Stomach smooth muscle (tissue), 2 donors: ENCODE measurements at regions not wholly inside any gene's neighbourhood (a gene's known extent, or its start where the extent isn't known, plus 50 kb on each side); places are given as distances from the start of the nearest gene placed in this dataset.
"Not testable (repeated sequence)": the region's sequence is repeated elsewhere in the genome, so short reads cannot be mapped to it uniquely, and the experiment has no call there.

ENCODE experiments used
- H3K27ac ChIP-seq: one replicate; pipeline ENCODE4 v1.7.0; 2013; ENCODE audit warnings: mild to moderate bottlenecking, low read length, inconsistent platforms
- H3K27me3 ChIP-seq, 2 donors: one replicate each; pipeline ENCODE4 v1.7.0; 2013; ENCODE audit warnings: low read length in 2 of 2; ENCODE audit not compliant: insufficient read depth in 2 of 2, control insufficient read depth in 1 of 2
- H3K36me3 ChIP-seq, 2 donors: one replicate each; pipeline ENCODE4 v1.7.0; 2013; ENCODE audit warnings: low read length in 2 of 2; ENCODE audit not compliant: control insufficient read depth in 2 of 2, insufficient read depth in 2 of 2
- H3K4me1 ChIP-seq: one replicate; pipeline ENCODE4 v1.7.0; 2013; ENCODE audit warnings: low read length; ENCODE audit not compliant: control insufficient read depth, insufficient read depth
- H3K4me3 ChIP-seq, 2 donors: one replicate each; pipeline ENCODE4 v1.7.0; 2013; ENCODE audit warnings: low read length in 2 of 2
- H3K9ac ChIP-seq, 2 donors: one replicate each; pipeline ENCODE4 v1.7.0; 2013; ENCODE audit warnings: low read length in 2 of 2, mild to moderate bottlenecking in 1 of 2
- H3K9me3 ChIP-seq, 2 donors: one replicate each; pipeline ENCODE4 v1.7.0; 2013; ENCODE audit warnings: low read length in 2 of 2; ENCODE audit not compliant: control insufficient read depth in 2 of 2
- donor health status: healthy.
- donor health status: Pancreatic carcinoma.

DNA sequence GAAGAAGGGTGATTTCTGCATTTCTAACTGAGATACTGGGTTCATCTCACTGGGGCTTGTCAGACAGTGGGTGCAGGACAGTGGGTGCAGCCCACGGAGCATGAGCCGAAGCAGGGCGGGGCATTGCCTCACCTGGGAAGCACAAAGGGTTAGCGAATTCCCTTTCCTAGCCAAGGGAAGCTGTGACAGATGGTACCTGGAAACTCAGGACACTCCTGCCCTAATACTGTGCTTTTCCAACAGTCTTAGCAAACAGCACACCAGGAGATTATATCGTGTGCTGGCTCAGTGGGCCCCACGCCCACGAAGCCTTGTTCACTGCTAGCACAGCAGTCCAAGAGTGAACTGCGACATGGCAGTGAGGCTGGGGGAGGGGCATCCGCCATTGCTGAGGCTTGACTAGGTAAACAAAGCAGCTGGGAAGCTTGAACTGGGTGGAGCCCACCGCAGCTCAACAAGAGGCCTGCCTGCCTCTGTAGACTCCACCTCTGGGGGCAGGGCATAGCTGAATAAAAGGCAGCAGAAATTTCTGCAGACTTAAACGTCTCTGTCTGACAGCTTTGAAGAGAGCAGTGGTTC, 1057.7 kb downstream of the HACE1 start:
- not testable (repeated sequence) for H3K36me3 ChIP-seq, H3K27me3 ChIP-seq, H3K4me3 ChIP-seq, H3K4me1 ChIP-seq, H3K9ac ChIP-seq, H3K9me3 ChIP-seq, H3K27ac ChIP-seq

GRCh38 chr6:103799971-103800670, 1059.6 kb downstream of the HACE1 start:
- no peak overlapping the region for H3K4me3 ChIP-seq
- no peaks in the 10 kb centered on the region for H3K36me3 ChIP-seq
- H3K27me3 ChIP-seq = no peaks in the 10 kb centered on the region
- no peaks in the 10 kb centered on the region for H3K4me1 ChIP-seq
- no peak overlapping the region for H3K9ac ChIP-seq
- H3K27ac ChIP-seq = no peak overlapping the region
- H3K9me3 ChIP-seq = no peaks in the 10 kb centered on the region

DNA sequence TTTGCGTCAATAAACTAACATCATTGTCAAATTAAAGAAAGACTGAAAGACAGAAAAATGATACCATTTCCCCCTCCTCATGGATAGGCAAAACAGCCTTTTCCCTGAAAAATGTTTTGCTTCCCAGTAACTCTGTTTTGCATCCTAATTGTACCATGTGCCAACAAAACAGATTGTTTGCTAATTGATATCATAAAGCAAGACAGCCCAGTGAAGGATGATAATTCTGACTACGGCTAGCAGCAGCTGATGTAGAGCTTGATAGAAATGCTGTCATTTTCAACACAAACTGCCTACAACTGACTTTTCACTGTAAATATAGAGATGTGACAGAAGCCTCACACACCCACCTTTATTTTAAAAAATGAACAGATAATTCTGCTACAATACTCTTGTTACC, 1061.6 kb downstream of the HACE1 start:
- Histone ChIP-seq H3K27me3 (no peaks in the 10 kb centered on the region), H3K4me3 (no peak overlapping the region), H3K36me3 (no peaks in the 10 kb centered on the region), H3K4me1 (no peaks in the 10 kb centered on the region), H3K9me3 (no peaks in the 10 kb centered on the region), H3K27ac (no peak overlapping the region), H3K9ac (no peak overlapping the region)

GRCh38 chr6:103797738-103798137, 1062.0 kb downstream of the HACE1 start:
- Histone ChIP-seq H3K27me3 (no peaks in the 10 kb centered on the region), H3K4me3 (no peak overlapping the region), H3K27ac (no peak overlapping the region), H3K36me3 (no peaks in the 10 kb centered on the region), H3K4me1 (no peaks in the 10 kb centered on the region), H3K9ac (no peak overlapping the region), H3K9me3 (no peaks in the 10 kb centered on the region)

- no peaks in the 10 kb centered on the region for H3K9me3 ChIP-seq
- no peaks in the 10 kb centered on the region for H3K27me3 ChIP-seq
- H3K36me3 ChIP-seq = no peaks in the 10 kb centered on the region
- H3K4me1 ChIP-seq = no peaks in the 10 kb centered on the region
- no peak overlapping the region for H3K4me3 ChIP-seq
- no peak overlapping the region for H3K9ac ChIP-seq
- no peak overlapping the region for H3K27ac ChIP-seq
Observed at GRCh38 chr6:103791458-103791857, 1068.3 kb downstream of the HACE1 start.

- H3K4me3 ChIP-seq = no peak overlapping the region
- H3K9ac ChIP-seq = no peak overlapping the region
- no peak overlapping the region for H3K27ac ChIP-seq
- no peaks in the 10 kb centered on the region for H3K9me3 ChIP-seq
- no peaks in the 10 kb centered on the region for H3K27me3 ChIP-seq
- H3K4me1 ChIP-seq = no peaks in the 10 kb centered on the region
- no peaks in the 10 kb centered on the region for H3K36me3 ChIP-seq
Observed at GRCh38 chr6:103784117-103784516, 1075.6 kb downstream of the HACE1 start.

GRCh38 chr6:103783329-103783728, 1076.4 kb downstream of the HACE1 start:
- H3K36me3 ChIP-seq = no peaks in the 10 kb centered on the region
- no peaks in the 10 kb centered on the region for H3K27me3 ChIP-seq
- no peak overlapping the region for H3K27ac ChIP-seq

GRCh38 chr6:103769431-103769830, 1090.3 kb downstream of the HACE1 start:
- Histone ChIP-seq H3K27me3 (no peaks in the 10 kb centered on the region), H3K4me1 (no peaks in the 10 kb centered on the region), H3K27ac (no peak overlapping the region), H3K36me3 (no peaks in the 10 kb centered on the region), H3K9ac (no peak overlapping the region), H3K4me3 (no peak overlapping the region), H3K9me3 (no peaks in the 10 kb centered on the region)

More at GRCh38 chr6:103783329-103783728, 1076.4 kb downstream of the HACE1 start:
- Histone ChIP-seq H3K9ac (no peak overlapping the region), H3K4me1 (no peaks in the 10 kb centered on the region), H3K9me3 (no peaks in the 10 kb centered on the region), H3K4me3 (no peak overlapping the region)

GRCh38 chr6:103750603-103751002, 1109.1 kb downstream of the HACE1 start:
- Histone ChIP-seq H3K36me3 (no peaks in the 10 kb centered on the region), H3K4me1 (no peaks in the 10 kb centered on the region), H3K9me3 (no peaks in the 10 kb centered on the region), H3K27ac (no peak overlapping the region), H3K27me3 (no peaks in the 10 kb centered on the region), H3K9ac (no peak overlapping the region), H3K4me3 (no peak overlapping the region)

DNA sequence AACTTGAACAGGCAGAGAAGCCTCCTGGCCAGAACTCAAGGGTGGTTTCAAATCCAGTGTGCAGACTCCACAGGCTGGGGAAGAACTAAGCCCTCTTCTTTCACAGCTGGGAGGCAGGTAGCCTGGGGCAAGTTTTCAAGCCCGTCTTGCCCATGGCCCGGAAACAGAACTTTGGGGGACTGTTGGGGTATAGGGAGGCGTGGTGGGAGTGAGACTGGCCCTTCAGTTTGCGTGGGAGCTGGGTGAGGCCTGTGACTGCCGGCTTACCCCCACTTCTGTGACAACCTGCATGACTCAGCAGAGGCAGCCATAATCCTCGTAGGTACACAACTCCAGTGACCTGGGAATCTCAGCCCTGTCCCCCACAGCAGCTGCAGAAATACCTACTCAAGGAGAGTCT, 1125.7 kb downstream of the HACE1 start:
- Histone ChIP-seq H3K27me3 (no peaks in the 10 kb centered on the region), H3K36me3 (no peaks in the 10 kb centered on the region), H3K9ac (no peak overlapping the region), H3K9me3 (no peaks in the 10 kb centered on the region), H3K27ac (no peak overlapping the region), H3K4me1 (no peaks in the 10 kb centered on the region), H3K4me3 (no peak overlapping the region)

- H3K9ac ChIP-seq = no peak overlapping the region
- no peak overlapping the region for H3K4me3 ChIP-seq
- no peaks in the 10 kb centered on the region for H3K27me3 ChIP-seq
- no peaks in the 10 kb centered on the region for H3K36me3 ChIP-seq
- H3K4me1 ChIP-seq = no peaks in the 10 kb centered on the region
- H3K27ac ChIP-seq = no peak overlapping the region
- no peaks in the 10 kb centered on the region for H3K9me3 ChIP-seq
Observed at GRCh38 chr6:103729658-103730057, 1130.1 kb downstream of the HACE1 start.
